Middle frontal gyrus (tissue), 1 donor: ENCODE measurements at regions not wholly inside any gene's neighbourhood (a gene's known extent, or its start where the extent isn't known, plus 50 kb on each side); places are given as distances from the start of the nearest gene placed in this dataset.

Experiments
- DNase-seq: peaks from one replicate; pipeline ENCODE4 v3.0.0-alpha.2; 2015; ENCODE audit warnings: low spot score; ENCODE audit errors: extremely low spot score

- no peak for DNase-seq
Measured at GRCh38 chr4:173930329-173930967, 353.0 kb downstream of the FBXO8 start.

DNA sequence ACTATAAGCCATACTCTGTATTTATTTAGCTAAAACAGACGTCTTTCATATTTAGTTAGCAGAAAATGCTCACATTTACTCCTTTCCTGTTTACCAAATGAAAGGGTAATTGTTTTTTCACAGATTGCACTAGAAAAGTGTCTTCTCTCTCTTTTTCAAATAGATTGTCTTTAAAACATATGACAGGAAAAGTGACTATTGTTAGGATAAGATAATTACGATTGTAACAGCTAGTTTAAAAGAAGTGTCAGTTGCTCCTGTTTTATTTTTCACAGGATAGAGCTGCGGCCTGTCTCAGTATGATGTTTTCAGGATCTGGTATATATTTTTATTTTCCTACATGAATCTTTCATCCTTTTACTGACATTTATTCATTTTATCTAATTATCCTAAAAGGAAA, 353.5 kb downstream of the FBXO8 start:
- no peak for DNase-seq

DNA sequence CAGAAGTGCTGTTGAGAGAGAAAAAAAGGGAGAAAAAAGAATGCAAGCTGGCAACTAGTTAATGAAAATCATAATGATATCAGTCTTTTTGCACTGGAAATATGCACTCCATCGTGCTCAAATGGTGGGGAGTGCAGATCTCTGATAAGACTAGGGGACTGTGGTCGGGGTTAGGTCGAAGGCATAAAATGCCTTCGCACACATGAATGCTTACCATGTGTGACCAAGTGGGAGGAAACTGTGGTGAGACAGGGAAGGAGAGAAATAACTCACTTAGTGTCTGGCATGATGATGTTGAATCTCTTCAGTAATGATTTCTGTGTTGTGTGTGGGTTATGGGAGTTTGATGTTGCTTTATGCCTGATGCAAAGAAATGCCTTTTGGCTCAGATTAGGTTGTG, 358.9 kb downstream of the FBXO8 start:
- no peak for DNase-seq

GRCh38 chr4:173919861-173920260, 363.6 kb downstream of the FBXO8 start:
- no peak for DNase-seq

- no peak for DNase-seq
Measured at GRCh38 chr4:173919196-173919595, 364.3 kb downstream of the FBXO8 start.

- no peak for DNase-seq
Measured at GRCh38 chr4:173917255-173917960, 366.1 kb downstream of the FBXO8 start.

- no peak for DNase-seq
Measured at GRCh38 chr4:173913496-173913895, 370.0 kb downstream of the FBXO8 start.

DNA sequence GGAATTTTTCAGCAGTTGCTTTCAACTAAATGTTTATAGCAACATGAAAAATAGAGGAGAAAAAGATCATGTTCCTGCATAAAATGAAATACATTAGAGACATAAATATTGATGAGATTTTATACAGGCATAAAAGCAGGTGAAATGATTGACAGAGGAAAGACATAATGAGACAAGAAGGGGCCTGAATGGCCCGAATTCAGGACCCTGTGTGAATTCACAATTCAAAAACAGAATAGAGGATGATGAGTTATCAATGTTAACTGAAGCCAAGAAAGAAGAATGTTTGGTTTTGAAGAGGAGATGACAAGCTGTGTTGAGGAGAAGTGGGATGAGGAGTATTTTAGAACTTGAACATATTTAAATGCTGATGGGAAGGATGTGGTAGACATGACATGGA, 371.1 kb downstream of the FBXO8 start:
- DNase-seq = no peak

DNA sequence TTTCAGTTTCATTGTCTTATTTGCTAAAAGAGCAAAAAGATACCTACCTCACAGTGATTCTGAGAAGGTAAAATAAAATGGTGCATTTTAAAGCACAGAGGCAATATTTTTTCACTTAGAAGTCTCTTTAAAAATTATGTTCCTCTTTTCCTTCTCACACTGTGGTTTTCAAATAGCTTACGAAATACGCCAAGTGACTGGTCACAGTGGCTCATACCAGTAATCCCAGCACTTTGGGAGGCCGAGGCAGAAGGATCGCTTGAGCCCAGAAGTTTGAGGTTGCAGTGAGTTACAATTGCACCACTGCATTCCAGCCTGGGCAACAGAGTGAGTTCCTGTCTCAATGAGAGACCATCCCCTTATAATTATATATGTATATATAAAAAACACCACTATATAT, 372.6 kb downstream of the FBXO8 start:
- DNase-seq = no peak

GRCh38 chr4:173909294-173909693, 374.2 kb downstream of the FBXO8 start:
- no peak for DNase-seq

- no peak for DNase-seq
Measured at GRCh38 chr4:173899813-173900212, 369.8 kb upstream of the HAND2 start.

DNA sequence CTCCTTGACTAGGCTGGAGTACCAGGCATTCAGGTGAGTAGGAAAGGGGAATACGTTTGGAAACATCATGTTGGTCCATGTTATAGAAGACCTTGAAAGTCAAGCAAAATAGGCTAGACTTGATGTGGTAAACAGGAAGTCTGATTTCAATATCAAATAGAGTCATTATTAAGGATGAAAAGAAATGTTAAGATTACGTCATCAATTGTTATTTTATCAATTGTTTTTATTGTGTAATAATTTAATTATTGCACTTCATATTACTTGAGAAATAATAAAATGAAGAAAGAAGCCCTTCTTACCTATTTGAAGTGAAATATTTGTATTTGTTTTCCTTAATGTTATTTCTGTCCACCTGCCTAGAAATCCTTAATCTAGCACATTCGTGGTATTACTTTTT, 361.0 kb upstream of the HAND2 start:
- no peak for DNase-seq

GRCh38 chr4:173883821-173884220, 353.8 kb upstream of the HAND2 start:
- no peak for DNase-seq

GRCh38 chr4:173880897-173881296, 350.9 kb upstream of the HAND2 start:
- no peak for DNase-seq

- DNase-seq = no peak
Measured at GRCh38 chr4:173879509-173879908, 349.5 kb upstream of the HAND2 start.

GRCh38 chr4:173878701-173879100, 348.7 kb upstream of the HAND2 start:
- no peak for DNase-seq

GRCh38 chr4:173871643-173872042, 341.6 kb upstream of the HAND2 start:
- DNase-seq = no peak

GRCh38 chr4:173866322-173867026, 336.4 kb upstream of the HAND2 start:
- no peak for DNase-seq

DNA sequence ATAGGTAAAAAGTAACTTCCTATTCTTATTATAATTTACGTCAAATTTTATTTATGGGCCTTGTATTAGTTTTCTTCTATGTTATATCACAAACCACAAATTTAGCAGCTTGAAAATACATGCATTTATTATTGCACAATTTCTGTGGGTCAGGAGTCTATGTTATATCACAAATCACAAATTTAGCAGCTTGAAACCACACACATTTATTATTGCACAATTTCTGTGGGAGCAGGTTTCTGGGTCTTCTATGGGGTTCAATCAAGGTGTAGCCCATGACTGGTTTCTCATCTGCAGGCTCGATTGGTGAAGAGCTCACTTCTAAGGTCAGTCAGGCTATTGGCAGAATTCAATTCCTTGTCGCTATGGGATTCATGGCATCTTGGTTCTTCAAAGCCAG, 332.7 kb upstream of the HAND2 start:
- DNase-seq = no peak

DNA sequence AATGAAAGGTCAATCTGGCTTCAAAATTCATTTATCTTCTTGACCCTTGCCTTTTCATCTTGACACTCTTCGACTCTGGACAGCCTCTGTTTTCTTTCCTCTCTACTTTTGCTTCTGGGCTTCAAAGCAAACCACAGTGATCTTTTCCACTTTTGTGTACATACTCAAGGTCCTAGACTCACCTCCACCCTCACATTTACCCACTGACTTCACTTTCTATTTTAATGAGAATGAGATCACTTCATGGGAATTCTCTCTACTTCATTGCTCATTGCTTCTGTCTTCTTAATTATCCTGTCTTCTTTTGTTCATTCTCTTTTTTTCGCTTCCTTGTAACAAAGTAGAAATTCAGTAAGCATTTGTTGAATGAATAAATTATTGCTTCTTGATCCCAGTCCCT, 330.1 kb upstream of the HAND2 start:
- DNase-seq = no peak

GRCh38 chr4:173859091-173859713, 329.2 kb upstream of the HAND2 start:
- no peak for DNase-seq

DNA sequence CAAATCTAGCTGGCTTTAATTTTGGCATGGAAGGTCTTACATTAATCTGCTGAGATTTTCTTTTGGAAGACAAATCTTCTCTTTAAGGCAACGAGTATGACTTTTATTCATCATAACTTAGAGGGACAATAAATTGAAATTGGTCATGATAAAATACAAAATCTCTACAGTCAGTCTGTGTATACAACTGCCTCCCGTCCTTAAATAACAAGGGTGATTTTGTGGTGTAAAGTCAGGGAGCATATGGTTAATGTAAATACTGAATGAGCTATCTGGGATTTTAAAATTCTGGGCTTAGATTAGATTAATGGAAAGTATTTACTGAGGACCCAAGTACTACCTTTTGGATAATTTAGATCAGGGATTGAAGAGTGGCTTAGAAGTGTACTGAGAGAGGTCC, 328.4 kb upstream of the HAND2 start:
- DNase-seq = no peak
